MCF 10A (cell line): ENCODE measurements at regions not wholly inside any gene's neighbourhood (a gene's known extent, or its start where the extent isn't known, plus 50 kb on each side); places are given as distances from the start of the nearest gene placed in this dataset.

ENCODE experiments used
- BruUV-seq: library from RNA; stranded (reverse); fragments of 400-500 nt; replicated peaks from 2 replicates; lab custom pipeline; 2021; lab: Mats Ljungman, UMichigan
- CTCF ChIA-PET: fragments of 300-600 bp; sonication (Branson Sonifier 250); formaldehyde crosslinking; extraction: SDS; loops from one replicate; lab custom pipeline; 2021; ENCODE audit warnings: antibody characterized with exemption, inconsistent platforms; lab: Yijun Ruan, JAX
- POLR2A ChIA-PET: fragments of 300-600, 350-650 bp; sonication (Branson Sonifier 250); formaldehyde crosslinking; extraction: SDS; loops from one replicate; lab custom pipeline; 2020; ENCODE audit warnings: antibody characterized with exemption, inconsistent platforms; lab: Yijun Ruan, JAX
- DNase-seq: peaks from one replicate; pipeline ENCODE4 v3.0.0-alpha.2; 2018; ENCODE audit not compliant: unreplicated experiment
- H3K27ac Mint-ChIP-seq: one replicate; pipeline ENCODE4 v1.8.0; 2022; ENCODE audit warnings: mild to moderate bottlenecking, low read depth, mixed read lengths; ENCODE audit not compliant: unreplicated experiment
- H3K27me3 Mint-ChIP-seq: one replicate; pipeline ENCODE4 v1.8.0; 2022; ENCODE audit warnings: mixed read lengths; ENCODE audit not compliant: insufficient read depth, unreplicated experiment
- H3K36me3 Mint-ChIP-seq: one replicate; pipeline ENCODE4 v1.8.0; 2022; ENCODE audit warnings: mild to moderate bottlenecking, moderate library complexity, mixed read lengths; ENCODE audit not compliant: insufficient read depth, unreplicated experiment
- H3K4me1 Mint-ChIP-seq: one replicate; pipeline ENCODE4 v1.8.0; 2022; ENCODE audit warnings: mixed read lengths; ENCODE audit not compliant: insufficient read depth, unreplicated experiment
- H3K4me3 Mint-ChIP-seq: one replicate; pipeline ENCODE4 v1.8.0; 2022; ENCODE audit warnings: mild to moderate bottlenecking, moderate library complexity, mixed read lengths; ENCODE audit not compliant: unreplicated experiment
- H3K9me3 Mint-ChIP-seq: one replicate; pipeline ENCODE4 v1.8.0; 2022; ENCODE audit warnings: mixed read lengths; ENCODE audit not compliant: unreplicated experiment
- CTCF ChIP-seq: fragments of 200-600 bp; IDR thresholded peaks from one replicate; pipeline ENCODE4 v1.8.0; 2022; ENCODE audit warnings: antibody characterized with exemption, mild to moderate bottlenecking; ENCODE audit not compliant: unreplicated experiment
- intact Hi-C: fragments of 100-400 bp; cut with micrococcal nuclease; formaldehyde crosslinking; loops from 2 replicates; pipeline ENCODE4 v1.14.1; 2022

GRCh38 chr20:19070681-19071445 is 141.6 kb upstream of the SLC24A3 start:
- POLR2A ChIA-PET = no interaction called here
- intact Hi-C loops = no loop called here
- peaks cover 36% of the 10 kb centered on the region for H3K9me3 Mint-ChIP-seq
- H3K27ac Mint-ChIP-seq = no peak overlapping the region
- CTCF ChIA-PET = interaction anchor here (1.3 kb wide), 1 partner anchor 439 kb away, joined by 5 read pairs; no protein-coding TSS in a partner anchor
- TF ChIP-seq CTCF = no peak
- H3K4me1 Mint-ChIP-seq = no peaks in the 10 kb centered on the region
- no peaks in the 10 kb centered on the region for H3K36me3 Mint-ChIP-seq
- H3K27me3 Mint-ChIP-seq = no peaks in the 10 kb centered on the region
- BruUV-seq = no TSS peak
- H3K4me3 Mint-ChIP-seq = no peak overlapping the region
- DNase-seq = no peak

- Mint-ChIP-seq H3K27me3 (no peaks in the 10 kb centered on the region), H3K27ac (no peak overlapping the region), H3K4me1 (no peaks in the 10 kb centered on the region), H3K4me3 (no peak overlapping the region), H3K9me3 (peaks cover 36% of the 10 kb centered on the region), H3K36me3 (no peaks in the 10 kb centered on the region)
- intact Hi-C loops = no loop called here
- TF ChIP-seq CTCF = no peak
- no TSS peak for BruUV-seq
- ChIA-PET CTCF (interaction anchor here (0.9 to 1.3 kb wide), 2 partner anchors 61 to 439 kb away, joined by 3 to 5 read pairs; no protein-coding TSS in a partner anchor), POLR2A (no interaction called here)
- DNase-seq = no peak
These were observed 141.1 kb upstream of the SLC24A3 start for GRCh38 chr20:19071446-19071725.

- TF ChIP-seq CTCF = no peak
- no peaks in the 10 kb centered on the region for H3K36me3 Mint-ChIP-seq
- H3K9me3 Mint-ChIP-seq = peaks cover 33% of the 10 kb centered on the region
- ChIA-PET POLR2A (no interaction called here), CTCF (interaction anchor here (0.9 to 1.3 kb wide), 2 partner anchors 62 to 440 kb away, joined by 3 to 5 read pairs; no protein-coding TSS in a partner anchor)
- intact Hi-C loops = no loop called here
- H3K27ac Mint-ChIP-seq = no peak overlapping the region
- no peaks in the 10 kb centered on the region for H3K27me3 Mint-ChIP-seq
- H3K4me3 Mint-ChIP-seq = no peak overlapping the region
- no TSS peak for BruUV-seq
- no peak for DNase-seq
- no peaks in the 10 kb centered on the region for H3K4me1 Mint-ChIP-seq
These were observed 140.4 kb upstream of the SLC24A3 start for GRCh38 chr20:19071902-19072498.

GRCh38 chr20:19072988-19073387 is 139.5 kb upstream of the SLC24A3 start:
- Mint-ChIP-seq H3K27ac (no peak overlapping the region), H3K9me3 (peaks cover 34% of the 10 kb centered on the region), H3K36me3 (no peaks in the 10 kb centered on the region), H3K4me3 (no peak overlapping the region), H3K4me1 (no peaks in the 10 kb centered on the region), H3K27me3 (no peaks in the 10 kb centered on the region)
- no peak for DNase-seq
- CTCF ChIA-PET = no interaction called here
- no peak for TF ChIP-seq CTCF
- POLR2A ChIA-PET = no interaction called here
- intact Hi-C loops = no loop called here
- BruUV-seq = no TSS peak
